KOPT-K1 (cell line): ENCODE measurements at regions not wholly inside any gene's neighbourhood (a gene's known extent, or its start where the extent isn't known, plus 50 kb on each side); places are given as distances from the start of the nearest gene placed in this dataset.

Source experiments
- H3K27ac ChIP-seq: fragments of 200-600 bp; sonication (generic); 2 replicates; pipeline ENCODE4 v1.5.1; 2016; ENCODE audit warnings: antibody characterized with exemption, mild to moderate bottlenecking, low read depth, low read length; ENCODE audit not compliant: poor library complexity, severe bottlenecking
- H3K36me3 ChIP-seq: fragments of 200-600 bp; sonication (generic); 2 replicates; pipeline ENCODE4 v1.5.1; 2017; ENCODE audit warnings: antibody characterized with exemption, mild to moderate bottlenecking, low read length, moderate library complexity; ENCODE audit not compliant: insufficient read depth
- H3K9me3 ChIP-seq: fragments of 200-600 bp; sonication (generic); 2 replicates; pipeline ENCODE4 v1.5.1; 2017; ENCODE audit warnings: antibody characterized with exemption, low read length, mild to moderate bottlenecking; ENCODE audit not compliant: insufficient read depth, poor library complexity, severe bottlenecking

GRCh38 chr6:140052736-140053729 lies 678.6 kb upstream of the CITED2 start:
- Histone ChIP-seq H3K36me3 (no peaks in the 10 kb centered on the region), H3K9me3 (no peaks in the 10 kb centered on the region), H3K27ac (no peak overlapping the region)

- H3K27ac ChIP-seq: no peak overlapping the region
These were observed 677.4 kb upstream of the CITED2 start for GRCh38 chr6:140051521-140052512.

GRCh38 chr6:140050101-140050995 lies 675.9 kb upstream of the CITED2 start:
- no peaks in the 10 kb centered on the region for H3K9me3 ChIP-seq
- no peaks in the 10 kb centered on the region for H3K36me3 ChIP-seq
- H3K27ac ChIP-seq: no peak overlapping the region

More at GRCh38 chr6:140051521-140052512, 677.4 kb upstream of the CITED2 start:
- Histone ChIP-seq H3K36me3 (no peaks in the 10 kb centered on the region), H3K9me3 (no peaks in the 10 kb centered on the region)

GRCh38 chr6:140049251-140049650 lies 674.8 kb upstream of the CITED2 start:
- no peaks in the 10 kb centered on the region for H3K9me3 ChIP-seq
- no peak overlapping the region for H3K27ac ChIP-seq
- H3K36me3 ChIP-seq: no peaks in the 10 kb centered on the region

- H3K36me3 ChIP-seq: no peaks in the 10 kb centered on the region
- H3K27ac ChIP-seq: no peak overlapping the region
- no peaks in the 10 kb centered on the region for H3K9me3 ChIP-seq
These were observed 673.8 kb upstream of the CITED2 start for GRCh38 chr6:140048202-140048790.

- H3K27ac ChIP-seq: no peak overlapping the region
These were observed 672.9 kb upstream of the CITED2 start for GRCh38 chr6:140047321-140047720.

GRCh38 chr6:140046016-140046632 lies 671.7 kb upstream of the CITED2 start:
- H3K27ac ChIP-seq: no peak overlapping the region
- H3K36me3 ChIP-seq: no peaks in the 10 kb centered on the region
- H3K9me3 ChIP-seq: no peaks in the 10 kb centered on the region

More at GRCh38 chr6:140047321-140047720, 672.9 kb upstream of the CITED2 start:
- Histone ChIP-seq H3K9me3 (no peaks in the 10 kb centered on the region), H3K36me3 (no peaks in the 10 kb centered on the region)

GRCh38 chr6:140045116-140045515 lies 670.7 kb upstream of the CITED2 start:
- no peaks in the 10 kb centered on the region for H3K36me3 ChIP-seq
- no peak overlapping the region for H3K27ac ChIP-seq
- H3K9me3 ChIP-seq: no peaks in the 10 kb centered on the region

GRCh38 chr6:140044626-140045025 lies 670.2 kb upstream of the CITED2 start:
- Histone ChIP-seq H3K27ac (no peak overlapping the region), H3K9me3 (no peaks in the 10 kb centered on the region), H3K36me3 (no peaks in the 10 kb centered on the region)

- no peaks in the 10 kb centered on the region for H3K9me3 ChIP-seq
- no peak overlapping the region for H3K27ac ChIP-seq
- no peaks in the 10 kb centered on the region for H3K36me3 ChIP-seq
These were observed 669.4 kb upstream of the CITED2 start for GRCh38 chr6:140043762-140044378.

GRCh38 chr6:140043357-140043756 lies 668.9 kb upstream of the CITED2 start:
- Histone ChIP-seq H3K27ac (no peak overlapping the region), H3K9me3 (no peaks in the 10 kb centered on the region), H3K36me3 (no peaks in the 10 kb centered on the region)

GRCh38 chr6:140041571-140042332 lies 667.3 kb upstream of the CITED2 start:
- H3K27ac ChIP-seq: no peak overlapping the region
- no peaks in the 10 kb centered on the region for H3K36me3 ChIP-seq
- no peaks in the 10 kb centered on the region for H3K9me3 ChIP-seq

- Histone ChIP-seq H3K27ac (no peak overlapping the region), H3K9me3 (no peaks in the 10 kb centered on the region), H3K36me3 (no peaks in the 10 kb centered on the region)
These were observed 666.6 kb upstream of the CITED2 start for GRCh38 chr6:140041056-140041455.
